ENCODE measurements at regions not wholly inside any gene's neighbourhood (a gene's known extent, or its start where the extent isn't known, plus 50 kb on each side); places are given as distances from the start of the nearest gene placed in this dataset.

- TF ChIP-seq CTCF (IDR thresholded peaks at IDR 0.05; ENCODE audit: poor library complexity) (no peak), EZH2 (IDR thresholded peaks at IDR 0.05; ENCODE audit: borderline replicate concordance) (no peak), EZH2phosphoT487 (IDR thresholded peaks at IDR 0.05; ENCODE audit: low read depth, severe bottlenecking, unreplicated experiment) (no peak)
Observed at GRCh38 chr17:36674278-36674650, 72.9 kb downstream of the MRM1 start.

Data from hepatocyte (in vitro differentiated cells).